H9 (cell line): ENCODE measurements at regions not wholly inside any gene's neighbourhood (a gene's known extent, or its start where the extent isn't known, plus 50 kb on each side); places are given as distances from the start of the nearest gene placed in this dataset.

Source experiments
- DNase-seq: peaks from one replicate; pipeline ENCODE4 v3.0.0-alpha.2; 2017
- H2AFZ ChIP-seq: one replicate; pipeline ENCODE4 v1.6.1; 2013; ENCODE audit warnings: mild to moderate bottlenecking, low read length, control low read depth, moderate library complexity
- H2AK5ac ChIP-seq: 2 replicates; pipeline ENCODE4 v1.6.1; 2013; ENCODE audit warnings: low read length, control low read depth, mixed read lengths; ENCODE audit not compliant: insufficient read length
- H2BK120ac ChIP-seq: one replicate; pipeline ENCODE4 v1.6.1; 2013; ENCODE audit warnings: low read depth, mild to moderate bottlenecking, low read length, control low read depth, inconsistent platforms; ENCODE audit not compliant: poor library complexity, severe bottlenecking
- H2BK12ac ChIP-seq: 2 replicates; pipeline ENCODE4 v1.6.1; 2013; ENCODE audit warnings: low read length, control low read depth, mixed read lengths, low read depth; ENCODE audit not compliant: insufficient read length
- H2BK15ac ChIP-seq: 2 replicates; pipeline ENCODE4 v1.6.1; 2013; ENCODE audit warnings: low read depth, low read length, control low read depth
- H2BK20ac ChIP-seq: one replicate; pipeline ENCODE4 v1.6.1; 2013; ENCODE audit warnings: low read depth, mild to moderate bottlenecking, low read length, control low read depth, inconsistent platforms; ENCODE audit not compliant: poor library complexity, severe bottlenecking
- H2BK5ac ChIP-seq: 2 replicates; pipeline ENCODE4 v1.6.1; 2013; ENCODE audit warnings: low read length, control low read depth, mixed read lengths; ENCODE audit not compliant: insufficient read length
- H3K14ac ChIP-seq: 2 replicates; pipeline ENCODE4 v1.6.1; 2013; ENCODE audit warnings: low read length, control low read depth; ENCODE audit not compliant: insufficient read depth
- H3K18ac ChIP-seq: 2 replicates; pipeline ENCODE4 v1.6.1; 2013; ENCODE audit warnings: low read depth, mild to moderate bottlenecking, mixed read lengths, low read length, control low read depth; ENCODE audit not compliant: insufficient read length
- H3K23ac ChIP-seq: 2 replicates; pipeline ENCODE4 v1.6.1; 2013; ENCODE audit warnings: low read length, control low read depth, mixed read lengths, low read depth; ENCODE audit not compliant: insufficient read length
- H3K23me2 ChIP-seq: 2 replicates; pipeline ENCODE4 v1.6.1; 2013; ENCODE audit warnings: low read depth, mild to moderate bottlenecking, mixed read lengths, low read length, control low read depth; ENCODE audit not compliant: insufficient read length, poor library complexity, severe bottlenecking
- H3K27ac ChIP-seq: 2 replicates; pipeline ENCODE4 v1.5.1; 2013; ENCODE audit warnings: low read length, control low read depth, mixed read lengths, low read depth; ENCODE audit not compliant: insufficient read length
- H3K27me3 ChIP-seq: 2 replicates; pipeline ENCODE4 v1.6.1; 2013; ENCODE audit warnings: low read length, control low read depth, inconsistent platforms; ENCODE audit not compliant: insufficient read depth
- H3K4ac ChIP-seq: 2 replicates; pipeline ENCODE4 v1.6.1; 2013; ENCODE audit warnings: low read depth, mild to moderate bottlenecking, control low read depth, inconsistent platforms, low read length, moderate library complexity
- H3K4me1 ChIP-seq: 2 replicates; pipeline ENCODE4 v1.6.1; 2013; ENCODE audit warnings: low read length, control low read depth, inconsistent platforms; ENCODE audit not compliant: insufficient read depth
- H3K4me2 ChIP-seq: 2 replicates; pipeline ENCODE4 v1.6.1; 2013; ENCODE audit warnings: low read length, control low read depth, mixed read lengths; ENCODE audit not compliant: insufficient read length, insufficient read depth
- H3K56ac ChIP-seq: 2 replicates; pipeline ENCODE4 v1.6.1; 2013; ENCODE audit warnings: low read depth, mild to moderate bottlenecking, mixed read lengths, low read length, control low read depth; ENCODE audit not compliant: insufficient read length
- H3K79me1 ChIP-seq: 2 replicates; pipeline ENCODE4 v1.6.1; 2013; ENCODE audit warnings: low read depth, mild to moderate bottlenecking, moderate library complexity, low read length, control low read depth, inconsistent platforms; ENCODE audit not compliant: insufficient read depth, poor library complexity, severe bottlenecking
- H3K79me2 ChIP-seq: 2 replicates; pipeline ENCODE4 v1.6.1; 2013; ENCODE audit warnings: low read length, control low read depth, inconsistent platforms; ENCODE audit not compliant: insufficient read depth
- H3K9ac ChIP-seq: 2 replicates; pipeline ENCODE4 v1.6.1; 2013; ENCODE audit warnings: low read length, control low read depth, mixed read lengths; ENCODE audit not compliant: insufficient read length; ENCODE audit errors: extremely low read depth
- H3K9me3 ChIP-seq: one replicate; pipeline ENCODE4 v1.6.1; 2013; ENCODE audit warnings: low read depth, low read length, inconsistent platforms; ENCODE audit not compliant: control insufficient read depth
- H3T11ph ChIP-seq: one replicate; pipeline ENCODE4 v1.6.1; 2013; ENCODE audit warnings: mild to moderate bottlenecking, low read length, control low read depth, inconsistent platforms
- H4K20me1 ChIP-seq: one replicate; pipeline ENCODE4 v1.6.1; 2013; ENCODE audit not compliant: control insufficient read depth, insufficient read length, insufficient read depth
- H4K5ac ChIP-seq: 2 replicates; pipeline ENCODE4 v1.6.1; 2013; ENCODE audit warnings: low read depth, mild to moderate bottlenecking, mixed read lengths, low read length, control low read depth; ENCODE audit not compliant: insufficient read length
- H4K8ac ChIP-seq: replicated peaks from 2 replicates; pipeline ENCODE4 v1.6.1; 2013; ENCODE audit warnings: low read length, control low read depth, mixed read lengths, low read depth; ENCODE audit not compliant: insufficient read length
- H4K91ac ChIP-seq: 2 replicates; pipeline ENCODE4 v1.6.1; 2013; ENCODE audit warnings: low read depth, mild to moderate bottlenecking, moderate library complexity, mixed read lengths, low read length, control low read depth; ENCODE audit not compliant: insufficient read length
- H3K27ac Mint-ChIP-seq, 3 experiments: 2 replicates in 2 of 3; 3 replicates in 1 of 3; pipeline ENCODE4 v1.8.0; 2020 to 2021; ENCODE audit warnings: mixed read lengths in 3 of 3, mild to moderate bottlenecking in 1 of 3, moderate library complexity in 1 of 3
- H3K27me3 Mint-ChIP-seq: 2 replicates; pipeline ENCODE4 v1.8.0; 2021; ENCODE audit warnings: low read depth, mild to moderate bottlenecking, moderate library complexity, mixed read lengths
- H3K36me3 Mint-ChIP-seq, 3 experiments: 2 replicates in 2 of 3; 3 replicates in 1 of 3; pipeline ENCODE4 v1.8.0; 2020 to 2021; ENCODE audit warnings: low read depth in 3 of 3, mixed read lengths in 3 of 3; ENCODE audit not compliant: insufficient read depth in 1 of 3
- H3K4me1 Mint-ChIP-seq, 2 experiments: 2 replicates each; pipeline ENCODE4 v1.8.0; 2020; ENCODE audit warnings: mixed read lengths in 2 of 2
- H3K4me3 Mint-ChIP-seq, 2 experiments: 2 replicates in 1 of 2; 3 replicates in 1 of 2; pipeline ENCODE4 v1.8.0; 2020 to 2021; ENCODE audit warnings: mild to moderate bottlenecking in 2 of 2, mixed read lengths in 2 of 2, moderate library complexity in 1 of 2
- H3K9me3 Mint-ChIP-seq, 2 experiments: 2 replicates in 1 of 2; 3 replicates in 1 of 2; pipeline ENCODE4 v1.8.0; 2020; ENCODE audit warnings: mild to moderate bottlenecking in 2 of 2, mixed read lengths in 2 of 2, moderate library complexity in 1 of 2
- CTCF ChIP-seq: fragments of 200-600 bp; sonication (generic); conservative IDR thresholded peaks from 3 replicates; pipeline ENCODE4 v1.8.0; 2021; ENCODE audit warnings: antibody characterized with exemption, mild to moderate bottlenecking
- WGBS: extraction: QIAGEN DNeasy Blood & Tissue Kit; methylation state at CpG from one replicate; pipeline ENCODE4 v1.1.7; 2013; ENCODE audit warnings: missing lambda C conversion rate, low lambda C conversion rate, mixed read lengths; ENCODE audit not compliant: insufficient read length; ENCODE audit errors: extremely low coverage; 5-methylcytosine and 5-hydroxymethylcytosine counted together

GRCh38 chr13:37392389-37392788 lies 206.2 kb downstream of the POSTN start:
- Histone ChIP-seq H2AK5ac (no peak overlapping the region), H4K8ac (no peak overlapping the region), H4K20me1 (no peaks in the 10 kb centered on the region), H3K9ac (no peak overlapping the region), H2AFZ (no peak overlapping the region), H3K27ac (no peak overlapping the region), H3K18ac (no peak overlapping the region), H3K56ac (no peak overlapping the region), H3K4me2 (no peak overlapping the region), H3K23ac (no peak overlapping the region), H3K9me3 (no peaks in the 10 kb centered on the region), H4K5ac (no peak overlapping the region), H3K4ac (no peak overlapping the region), H3K79me2 (no peaks in the 10 kb centered on the region), H3K4me1 (no peaks in the 10 kb centered on the region), H3K23me2 (no peaks in the 10 kb centered on the region), H4K91ac (no peak overlapping the region), H3T11ph (no peak overlapping the region), H2BK15ac (no peak overlapping the region), H2BK20ac (no peak overlapping the region), H3K79me1 (no peaks in the 10 kb centered on the region), H2BK12ac (no peak overlapping the region), H2BK120ac (no peak overlapping the region), H3K14ac (no peak overlapping the region), H3K27me3 (no peaks in the 10 kb centered on the region), H2BK5ac (no peak overlapping the region)
- Mint-ChIP-seq H3K4me1 (peaks cover 0 to 6% of the 10 kb centered on the region in 2 experiments; a peak in 2 of 4 replicates), H3K9me3 (no peaks in the 10 kb centered on the region), H3K36me3 (no peaks in the 10 kb centered on the region), H3K27ac (no peak overlapping the region), H3K4me3 (no peak overlapping the region), H3K27me3 (no peaks in the 10 kb centered on the region)
- no peak for DNase-seq
- TF ChIP-seq CTCF, result no peak
- WGBS, result no CpG with 5 or more reads among the region's 3 CpGs
